Hematopoietic multipotent progenitor cell treated with erythropoietin and hydrocortisone succinate and interleukin-3 and kit ligand, for 4 days (in vitro differentiated cells): ENCODE measurements at regions not wholly inside any gene's neighbourhood (a gene's known extent, or its start where the extent isn't known, plus 50 kb on each side); places are given as distances from the start of the nearest gene placed in this dataset.
"Not testable (repeated sequence)": the region's sequence is repeated elsewhere in the genome, so short reads cannot be mapped to it uniquely, and the experiment has no call there.

Source experiments
- DNase-seq: peaks from one replicate; pipeline ENCODE4 v3.0.0-alpha.2; 2015

GRCh38 chr6:140462453-140463311 lies 1088.2 kb upstream of the CITED2 start:
- DNase-seq = peak; percentile 18

- DNase-seq = no peak
These were observed 1087.6 kb upstream of the CITED2 start for GRCh38 chr6:140462076-140462452.

- no peak for DNase-seq
These were observed 1085.8 kb upstream of the CITED2 start for GRCh38 chr6:140460267-140460666.

- DNase-seq = no peak
These were observed 1084.8 kb upstream of the CITED2 start for GRCh38 chr6:140459209-140459608.

- DNase-seq = no peak
These were observed 1071.8 kb upstream of the CITED2 start for GRCh38 chr6:140446241-140446640.

- no peak for DNase-seq
These were observed 1071.1 kb upstream of the CITED2 start for GRCh38 chr6:140445474-140446004.

- DNase-seq = not testable (repeated sequence)
These were observed 1068.7 kb upstream of the CITED2 start for GRCh38 chr6:140443112-140443511.

- DNase-seq = peak; percentile 77
These were observed 1066.8 kb upstream of the CITED2 start for GRCh38 chr6:140441256-140441655.

GRCh38 chr6:140440223-140440835 lies 1065.9 kb upstream of the CITED2 start:
- DNase-seq = no peak

- DNase-seq = no peak
These were observed 1063.9 kb upstream of the CITED2 start for GRCh38 chr6:140438346-140438735.

GRCh38 chr6:140437619-140438345 lies 1063.3 kb upstream of the CITED2 start:
- DNase-seq = no peak

- DNase-seq = no peak
These were observed 1061.8 kb upstream of the CITED2 start for GRCh38 chr6:140436023-140436811.

- DNase-seq = no peak
These were observed 1060.3 kb upstream of the CITED2 start for GRCh38 chr6:140434761-140435160.

- DNase-seq = no peak
These were observed 1058.6 kb upstream of the CITED2 start for GRCh38 chr6:140433072-140433471.

- peak; percentile 5 for DNase-seq
These were observed 1053.4 kb upstream of the CITED2 start for GRCh38 chr6:140427842-140428241.

GRCh38 chr6:140414966-140415620 lies 1040.6 kb upstream of the CITED2 start:
- DNase-seq = no peak

GRCh38 chr6:140403020-140403419 lies 1028.6 kb upstream of the CITED2 start:
- DNase-seq = peak; percentile 19

- no peak for DNase-seq
These were observed 1027.3 kb upstream of the CITED2 start for GRCh38 chr6:140401761-140402160.

GRCh38 chr6:140398076-140398475 lies 1023.6 kb upstream of the CITED2 start:
- no peak for DNase-seq

- DNase-seq = no peak
These were observed 1022.7 kb upstream of the CITED2 start for GRCh38 chr6:140397106-140397505.

- DNase-seq = peak; percentile 5
These were observed 1019.5 kb upstream of the CITED2 start for GRCh38 chr6:140393665-140394540.
